ENCODE measurements at regions not wholly inside any gene's neighbourhood (a gene's known extent, or its start where the extent isn't known, plus 50 kb on each side); places are given as distances from the start of the nearest gene placed in this dataset.

DNA sequence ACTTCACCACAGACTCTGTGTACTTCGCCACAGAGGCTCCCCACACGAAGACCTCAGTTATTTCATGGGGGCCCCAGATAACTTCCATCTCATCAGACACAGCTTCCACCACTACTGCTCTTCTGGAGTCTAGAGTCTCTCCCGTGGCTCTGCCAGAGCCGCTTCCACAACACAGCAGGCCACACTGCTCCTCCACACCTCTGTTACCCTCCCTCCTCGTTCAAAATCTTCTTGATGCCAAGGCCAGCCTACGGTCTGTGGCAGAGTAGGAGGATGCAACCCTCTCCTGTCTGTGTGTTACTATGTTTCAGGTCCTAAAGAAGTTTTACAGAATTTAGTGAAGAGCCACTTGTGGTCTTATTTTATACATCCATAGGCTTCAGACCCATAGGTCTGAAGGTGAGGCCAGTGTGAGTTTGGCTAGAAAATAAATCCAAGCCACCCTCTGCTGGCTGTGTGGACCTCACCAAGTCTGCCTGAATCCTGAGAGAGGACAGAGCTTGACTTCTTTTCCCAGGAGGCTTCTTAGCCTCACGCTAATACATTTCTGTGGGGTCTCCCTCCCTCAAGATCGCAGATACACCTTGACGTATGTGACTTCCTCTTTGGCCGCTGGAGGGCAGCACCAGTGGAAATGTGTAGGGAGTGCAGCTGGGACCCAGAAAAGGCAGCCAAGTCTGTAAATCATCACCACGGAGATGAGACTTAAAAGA lies 197.7 kb downstream of the FAXC start:
- no peaks in the 10 kb centered on the region for H3K9me3 ChIP-seq

DNA sequence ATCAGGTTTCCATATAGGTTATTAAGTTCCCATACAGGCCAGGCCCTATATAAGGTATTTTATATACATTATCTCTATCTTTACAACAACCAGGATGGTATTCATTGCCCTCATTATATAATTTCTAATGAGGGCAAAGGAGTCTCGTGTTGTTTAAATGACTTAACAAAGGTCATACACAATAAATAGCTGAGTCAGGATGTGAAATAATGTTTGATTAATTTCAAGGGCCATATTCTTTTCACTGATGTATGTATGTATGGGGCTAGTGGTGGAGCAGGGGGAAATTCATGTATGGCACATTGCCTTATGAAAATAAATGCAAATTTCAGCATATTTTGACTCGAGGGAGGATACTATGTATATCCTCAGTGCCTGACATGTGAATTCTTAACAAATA lies 200.7 kb downstream of the FAXC start:
- H3K36me3 ChIP-seq = no peaks in the 10 kb centered on the region
- H3K27me3 ChIP-seq = no peaks in the 10 kb centered on the region
- no peak overlapping the region for H3K4me3 ChIP-seq
- H3K27ac ChIP-seq = no peak overlapping the region
- DNase-seq (ENCODE audit: extremely low spot score in 2 of 2) = no peak
- no peaks in the 10 kb centered on the region for H3K9me3 ChIP-seq
- TF ChIP-seq, protein P1, sequence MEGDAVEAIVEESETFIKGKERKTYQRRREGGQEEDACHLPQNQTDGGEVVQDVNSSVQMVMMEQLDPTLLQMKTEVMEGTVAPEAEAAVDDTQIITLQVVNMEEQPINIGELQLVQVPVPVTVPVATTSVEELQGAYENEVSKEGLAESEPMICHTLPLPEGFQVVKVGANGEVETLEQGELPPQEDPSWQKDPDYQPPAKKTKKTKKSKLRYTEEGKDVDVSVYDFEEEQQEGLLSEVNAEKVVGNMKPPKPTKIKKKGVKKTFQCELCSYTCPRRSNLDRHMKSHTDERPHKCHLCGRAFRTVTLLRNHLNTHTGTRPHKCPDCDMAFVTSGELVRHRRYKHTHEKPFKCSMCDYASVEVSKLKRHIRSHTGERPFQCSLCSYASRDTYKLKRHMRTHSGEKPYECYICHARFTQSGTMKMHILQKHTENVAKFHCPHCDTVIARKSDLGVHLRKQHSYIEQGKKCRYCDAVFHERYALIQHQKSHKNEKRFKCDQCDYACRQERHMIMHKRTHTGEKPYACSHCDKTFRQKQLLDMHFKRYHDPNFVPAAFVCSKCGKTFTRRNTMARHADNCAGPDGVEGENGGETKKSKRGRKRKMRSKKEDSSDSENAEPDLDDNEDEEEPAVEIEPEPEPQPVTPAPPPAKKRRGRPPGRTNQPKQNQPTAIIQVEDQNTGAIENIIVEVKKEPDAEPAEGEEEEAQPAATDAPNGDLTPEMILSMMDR (IDR thresholded peaks at IDR 0.05) = no peak
- no peak for TF ChIP-seq POLR2AphosphoS5 (IDR thresholded peaks at IDR 0.05; ENCODE audit: insufficient read depth in 1 of 2, low read depth in 1 of 2)
- intact Hi-C loops (cut with DNase I) = no loop called here
- H3K4me1 ChIP-seq = no peaks in the 10 kb centered on the region

More for the DNA sequence above, 197.7 kb downstream of the FAXC start:
- Histone ChIP-seq H3K36me3 (no peaks in the 10 kb centered on the region), H3K4me3 (no peak overlapping the region), H3K27me3 (no peaks in the 10 kb centered on the region), H3K4me1 (no peaks in the 10 kb centered on the region), H3K27ac (no peak overlapping the region)
- intact Hi-C loops (cut with DNase I) = no loop called here
- TF ChIP-seq POLR2AphosphoS5 (IDR thresholded peaks at IDR 0.05; ENCODE audit: insufficient read depth in 1 of 2, low read depth in 1 of 2) (no peak), POLR2A (IDR thresholded peaks at IDR 0.05) (no peak)
- TF ChIP-seq, protein P1 (IDR thresholded peaks at IDR 0.05) = no peak
- no peak for DNase-seq (ENCODE audit: extremely low spot score in 2 of 2)

DNA sequence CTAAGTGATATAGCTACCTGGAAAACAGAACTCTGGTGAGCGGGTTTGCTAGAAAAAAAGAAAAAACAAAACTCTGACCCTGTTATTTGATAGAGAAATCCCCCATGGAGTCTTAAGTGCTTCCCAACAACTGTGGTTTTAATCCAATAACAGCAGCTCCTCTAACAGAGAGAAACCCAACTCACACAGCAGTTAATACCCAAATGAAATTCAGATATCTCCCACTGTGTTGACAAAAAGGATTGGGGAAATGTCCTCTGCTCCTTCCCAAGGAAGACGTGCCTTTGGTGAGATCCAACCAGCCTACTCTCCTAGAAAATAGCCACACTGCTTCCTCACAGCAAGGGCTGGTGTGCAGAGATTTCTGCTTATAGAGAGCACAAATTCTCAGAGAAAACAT lies 200.4 kb upstream of the FBXL4 start:
- Histone ChIP-seq H3K4me1 (no peaks in the 10 kb centered on the region), H3K27me3 (no peaks in the 10 kb centered on the region), H3K36me3 (no peaks in the 10 kb centered on the region), H3K9me3 (no peaks in the 10 kb centered on the region), H3K27ac (no peak overlapping the region), H3K4me3 (no peak overlapping the region)
- intact Hi-C loops (cut with DNase I) = no loop called here
- no peak for DNase-seq (ENCODE audit: extremely low spot score in 2 of 2)
- TF ChIP-seq POLR2AphosphoS5 (IDR thresholded peaks at IDR 0.05; ENCODE audit: insufficient read depth in 1 of 2, low read depth in 1 of 2) (no peak), POLR2A (IDR thresholded peaks at IDR 0.05) (no peak)
- TF ChIP-seq, protein P1 (IDR thresholded peaks at IDR 0.05) = no peak

DNA sequence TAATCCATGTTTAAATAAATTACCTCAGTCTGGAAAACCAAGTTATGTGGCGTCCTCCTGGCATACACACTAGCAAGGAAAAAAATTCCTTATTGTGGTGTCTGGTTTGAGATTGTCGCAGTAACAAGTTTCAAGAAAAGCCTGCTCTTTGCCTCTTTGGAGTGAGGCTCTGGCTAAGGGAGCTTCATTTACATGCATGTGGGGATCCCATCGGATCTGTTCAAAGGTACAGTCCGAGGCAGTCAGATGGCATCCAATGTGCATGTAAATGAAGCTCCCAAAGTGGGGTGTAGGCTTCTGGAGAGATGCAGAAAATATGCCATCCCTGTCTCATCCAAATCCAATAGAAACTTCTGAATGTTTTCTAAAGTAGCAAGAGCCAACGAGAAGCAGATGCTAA lies 199.5 kb upstream of the FBXL4 start:
- Histone ChIP-seq H3K36me3 (no peaks in the 10 kb centered on the region), H3K27me3 (no peaks in the 10 kb centered on the region), H3K4me1 (no peaks in the 10 kb centered on the region), H3K27ac (no peak overlapping the region), H3K9me3 (no peaks in the 10 kb centered on the region), H3K4me3 (no peak overlapping the region)
- no peak for DNase-seq (ENCODE audit: extremely low spot score in 2 of 2)
- TF ChIP-seq POLR2AphosphoS5 (IDR thresholded peaks at IDR 0.05; ENCODE audit: insufficient read depth in 1 of 2, low read depth in 1 of 2) = no peak
- TF ChIP-seq POLR2A (IDR thresholded peaks at IDR 0.05) = no peak
- TF ChIP-seq, protein P1 (IDR thresholded peaks at IDR 0.05) = no peak
- intact Hi-C loops (cut with DNase I) = no loop called here

DNA sequence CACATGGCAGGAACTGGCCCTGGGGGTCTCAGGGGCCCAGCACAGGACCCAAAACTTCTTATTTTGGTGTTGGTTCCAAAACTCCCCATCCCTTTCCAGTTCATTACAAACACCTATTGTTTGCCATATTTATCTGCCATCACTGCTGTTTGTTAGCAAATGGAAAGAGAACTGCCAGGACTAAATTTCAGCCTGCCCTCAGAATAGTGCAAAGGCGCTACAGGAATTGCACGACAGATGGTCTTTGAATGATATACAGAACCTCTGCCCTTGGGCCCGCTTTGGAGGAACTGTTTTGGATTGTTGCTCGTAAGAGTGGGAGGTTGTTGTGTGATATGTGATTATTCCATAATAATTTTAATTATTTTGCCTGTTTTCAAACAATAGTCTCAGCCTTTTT lies 199.0 kb upstream of the FBXL4 start:
- no peak overlapping the region for H3K4me3 ChIP-seq
- no peak overlapping the region for H3K27ac ChIP-seq
- intact Hi-C loops (cut with DNase I) = no loop called here
- DNase-seq (ENCODE audit: extremely low spot score in 2 of 2) = no peak
- no peaks in the 10 kb centered on the region for H3K36me3 ChIP-seq
- TF ChIP-seq POLR2A (IDR thresholded peaks at IDR 0.05) (no peak), POLR2AphosphoS5 (IDR thresholded peaks at IDR 0.05; ENCODE audit: insufficient read depth in 1 of 2, low read depth in 1 of 2) (no peak)
- TF ChIP-seq, protein P1 (IDR thresholded peaks at IDR 0.05) = no peak
- H3K27me3 ChIP-seq = no peaks in the 10 kb centered on the region
- no peaks in the 10 kb centered on the region for H3K4me1 ChIP-seq
- no peaks in the 10 kb centered on the region for H3K9me3 ChIP-seq
